K562 (cell line): ENCODE measurements at regions not wholly inside any gene's neighbourhood (a gene's known extent, or its start where the extent isn't known, plus 50 kb on each side); places are given as distances from the start of the nearest gene placed in this dataset.

ENCODE experiments used
- ZNF197 ChIP-seq: fragments of 200-800 bp; sonication (Bioruptor generic); IDR thresholded peaks from 2 replicates; pipeline ENCODE4 v1.6.1; 2016; ENCODE audit warnings: low read depth, missing genetic modification characterization, missing compliant biosample characterization
- ZNF318 ChIP-seq, 2 experiments: fragments of 450-650 bp; IDR thresholded peaks; 2 replicates each; pipeline ENCODE4 v1.6.1; 2016; ENCODE audit warnings: mild to moderate bottlenecking in 2 of 2, borderline replicate concordance in 1 of 2, low read depth in 1 of 2, moderate library complexity in 1 of 2

- TF ChIP-seq ZNF318 (IDR thresholded peaks at IDR 0.05; ENCODE audit: borderline replicate concordance in 1 of 2, low read depth in 1 of 2), result no peak
- no peak for TF ChIP-seq ZNF197
These were observed 63.9 kb downstream of the RDH14 start for GRCh38 chr2:18496516-18496915.
